Neuronal stem cell (in vitro differentiated cells): ENCODE measurements at regions not wholly inside any gene's neighbourhood (a gene's known extent, or its start where the extent isn't known, plus 50 kb on each side); places are given as distances from the start of the nearest gene placed in this dataset.
"Not testable (repeated sequence)": the region's sequence is repeated elsewhere in the genome, so short reads cannot be mapped to it uniquely, and the experiment has no call there.

Experiments used
- DNase-seq: peaks from one replicate; pipeline ENCODE4 v3.0.0-alpha.2; 2013; ENCODE audit warnings: low spot score
- H2AFZ ChIP-seq: one replicate; pipeline ENCODE4 v1.6.1; 2013; ENCODE audit warnings: mild to moderate bottlenecking, low read length, inconsistent platforms
- H2AK5ac ChIP-seq: 2 replicates; pipeline ENCODE4 v1.6.1; 2013; ENCODE audit warnings: low read depth, mild to moderate bottlenecking, inconsistent platforms, low read length, moderate library complexity, mixed read lengths
- H2BK120ac ChIP-seq: 2 replicates; pipeline ENCODE4 v1.6.1; 2013; ENCODE audit warnings: low read depth, mild to moderate bottlenecking, inconsistent platforms, low read length, moderate library complexity, mixed read lengths
- H2BK12ac ChIP-seq: one replicate; pipeline ENCODE4 v1.6.1; 2013; ENCODE audit warnings: low read length, inconsistent platforms
- H2BK15ac ChIP-seq: 2 replicates; pipeline ENCODE4 v1.6.1; 2013; ENCODE audit warnings: mild to moderate bottlenecking, low read length, inconsistent platforms, mixed read lengths
- H2BK5ac ChIP-seq: one replicate; pipeline ENCODE4 v1.6.1; 2013; ENCODE audit warnings: inconsistent platforms, mild to moderate bottlenecking, low read length, moderate library complexity
- H3K14ac ChIP-seq: one replicate; pipeline ENCODE4 v1.6.1; 2013; ENCODE audit warnings: low read length, inconsistent platforms
- H3K18ac ChIP-seq: 2 replicates; pipeline ENCODE4 v1.6.1; 2013; ENCODE audit warnings: low read length, inconsistent platforms
- H3K23ac ChIP-seq: 2 replicates; pipeline ENCODE4 v1.6.1; 2013; ENCODE audit warnings: low read depth, mild to moderate bottlenecking, mixed read lengths, low read length, inconsistent platforms; ENCODE audit not compliant: poor library complexity
- H3K27ac ChIP-seq: replicated peaks from 3 replicates; pipeline ENCODE4 v1.5.1; 2013; ENCODE audit warnings: low read length, inconsistent platforms
- H3K27me3 ChIP-seq, 3 experiments: 2 replicates each; pipeline ENCODE4 v1.6.1; 2013; ENCODE audit warnings: low read length in 3 of 3, mild to moderate bottlenecking in 2 of 3, inconsistent platforms in 1 of 3, low read depth in 1 of 3, mixed read lengths in 1 of 3, moderate library complexity in 1 of 3; ENCODE audit not compliant: control insufficient read depth in 3 of 3, insufficient read depth in 3 of 3
- H3K36me3 ChIP-seq, 2 donors: replicated peaks in 1 of 2; 2 replicates each; pipeline ENCODE4 v1.6.1; 2013; ENCODE audit warnings: low read length in 2 of 2; ENCODE audit not compliant: control insufficient read depth in 2 of 2, insufficient read depth in 2 of 2
- H3K4ac ChIP-seq: 2 replicates; pipeline ENCODE4 v1.6.1; 2013; ENCODE audit warnings: inconsistent platforms, mild to moderate bottlenecking, low read length, moderate library complexity
- H3K4me1 ChIP-seq, 2 donors: 1 replicate in 1 of 2; 2 replicates in 1 of 2; pipeline ENCODE4 v1.6.1; 2013; ENCODE audit warnings: low read length in 2 of 2, low read depth in 1 of 2; ENCODE audit not compliant: control insufficient read depth in 2 of 2, insufficient read depth in 1 of 2
- H3K4me2 ChIP-seq: one replicate; pipeline ENCODE4 v1.6.1; 2013; ENCODE audit warnings: mild to moderate bottlenecking, low read length, inconsistent platforms; ENCODE audit not compliant: insufficient read depth, poor library complexity, severe bottlenecking
- H3K4me3 ChIP-seq, 2 donors: 2 replicates each; pipeline ENCODE4 v1.5.1; 2013; ENCODE audit warnings: low read length in 2 of 2, mild to moderate bottlenecking in 2 of 2, inconsistent platforms in 1 of 2, moderate library complexity in 1 of 2
- H3K79me1 ChIP-seq: one replicate; pipeline ENCODE4 v1.6.1; 2013; ENCODE audit warnings: low read depth, mild to moderate bottlenecking, inconsistent platforms, low read length, moderate library complexity
- H3K9ac ChIP-seq: one replicate; pipeline ENCODE4 v1.6.1; 2013; ENCODE audit warnings: mild to moderate bottlenecking, low read depth, low read length, inconsistent platforms; ENCODE audit not compliant: poor library complexity
- H3K9me3 ChIP-seq, 2 donors: replicated peaks in 1 of 2; 2 replicates each; pipeline versions ENCODE3 to v1.6.1; 2013; ENCODE audit warnings: low read length in 2 of 2, mild to moderate bottlenecking in 2 of 2, inconsistent platforms in 1 of 2, low read depth in 1 of 2, mixed read lengths in 1 of 2, moderate library complexity in 1 of 2; ENCODE audit not compliant: control insufficient read depth in 2 of 2, insufficient read depth in 1 of 2
- H4K8ac ChIP-seq: one replicate; pipeline ENCODE4 v1.6.1; 2013; ENCODE audit warnings: low read depth, mild to moderate bottlenecking, inconsistent platforms, low read length, moderate library complexity
- H4K91ac ChIP-seq: one replicate; pipeline ENCODE4 v1.6.1; 2013; ENCODE audit warnings: low read length, low read depth, mild to moderate bottlenecking, inconsistent platforms; ENCODE audit not compliant: poor library complexity
- WGBS, 2 donors: extraction: QIAGEN DNeasy Blood & Tissue Kit; methylation state at CpG; one replicate each; pipeline ENCODE4 v1.1.7; 2013; ENCODE audit warnings: missing lambda C conversion rate in 2 of 2, mixed read lengths in 1 of 2; ENCODE audit not compliant: insufficient read length in 2 of 2, insufficient replicate concordance in 1 of 2; ENCODE audit errors: extremely low coverage in 2 of 2; 5-methylcytosine and 5-hydroxymethylcytosine counted together

DNA sequence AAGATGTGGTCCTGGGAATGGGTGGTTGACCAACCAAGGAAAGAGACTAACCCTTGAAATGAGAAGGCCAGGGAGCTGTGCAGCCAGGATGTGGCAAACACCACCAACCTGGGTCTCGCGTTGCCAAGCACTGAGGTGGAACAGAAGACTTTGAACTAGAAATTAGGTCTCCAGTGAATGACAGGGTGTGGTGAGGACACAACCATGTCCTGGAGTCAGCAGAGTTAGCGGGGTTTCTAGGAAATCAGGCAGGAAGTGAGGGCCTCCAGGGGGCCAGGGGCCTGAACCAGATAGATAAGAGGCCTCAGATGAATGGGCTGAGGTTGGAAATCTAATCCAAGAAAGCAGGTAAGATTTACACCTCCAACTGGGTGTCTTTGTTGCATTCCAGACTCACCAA, 353.3 kb upstream of the ARID1B start:
- Histone ChIP-seq H3K4ac (no peak overlapping the region), H3K4me1 (no peaks in the 10 kb centered on the region), H2BK15ac (no peak overlapping the region), H3K4me2 (no peak overlapping the region), H3K27me3 (no peaks in the 10 kb centered on the region), H3K4me3 (no peak overlapping the region), H2AFZ (no peak overlapping the region), H3K9ac (no peak overlapping the region), H3K27ac (no peak overlapping the region), H4K8ac (no peak overlapping the region), H2BK12ac (no peak overlapping the region), H2BK120ac (no peak overlapping the region), H3K14ac (no peak overlapping the region), H2BK5ac (no peak overlapping the region), H3K36me3 (no peaks in the 10 kb centered on the region), H4K91ac (no peak overlapping the region), H2AK5ac (no peak overlapping the region), H3K79me1 (no peaks in the 10 kb centered on the region), H3K18ac (no peak overlapping the region), H3K9me3 (no peaks in the 10 kb centered on the region), H3K23ac (no peak overlapping the region)
- WGBS, 2 donors = no CpG with 5 or more reads among the region's 3 CpGs
- no peak for DNase-seq

DNA sequence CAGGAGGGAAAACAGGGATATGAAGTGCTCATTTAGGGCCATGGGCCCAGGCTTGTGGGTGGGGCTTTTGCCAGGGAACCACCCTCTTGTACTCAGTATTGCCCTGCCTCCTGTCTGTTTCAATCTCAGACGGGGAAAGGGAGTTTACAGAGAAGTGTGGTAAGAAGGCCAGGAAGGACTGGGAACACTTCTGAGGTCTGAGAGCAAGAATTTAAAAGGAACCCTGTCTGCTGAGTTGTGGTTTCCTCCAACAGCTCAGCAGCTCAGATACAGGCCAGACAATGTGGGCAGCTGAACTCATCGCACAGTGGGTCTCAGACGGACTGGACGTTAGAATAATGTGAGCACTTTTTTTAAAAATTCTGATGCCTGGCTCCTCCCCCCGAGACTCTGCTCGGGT, 354.1 kb upstream of the ARID1B start:
- Histone ChIP-seq H3K79me1 (no peaks in the 10 kb centered on the region), H3K23ac (no peak overlapping the region), H3K14ac (no peak overlapping the region), H3K9ac (no peak overlapping the region), H3K9me3 (no peaks in the 10 kb centered on the region), H3K4ac (no peak overlapping the region), H2AK5ac (no peak overlapping the region), H4K8ac (no peak overlapping the region), H3K36me3 (no peaks in the 10 kb centered on the region), H3K18ac (no peak overlapping the region), H2BK5ac (no peak overlapping the region), H3K27ac (no peak overlapping the region), H3K4me3 (no peak overlapping the region), H4K91ac (no peak overlapping the region), H3K4me2 (no peak overlapping the region), H3K27me3 (no peaks in the 10 kb centered on the region), H2AFZ (no peak overlapping the region), H2BK12ac (no peak overlapping the region), H3K4me1 (no peaks in the 10 kb centered on the region), H2BK120ac (no peak overlapping the region), H2BK15ac (no peak overlapping the region)
- DNase-seq = no peak
- WGBS, 2 donors = no CpG with 5 or more reads among the region's 6 CpGs

DNA sequence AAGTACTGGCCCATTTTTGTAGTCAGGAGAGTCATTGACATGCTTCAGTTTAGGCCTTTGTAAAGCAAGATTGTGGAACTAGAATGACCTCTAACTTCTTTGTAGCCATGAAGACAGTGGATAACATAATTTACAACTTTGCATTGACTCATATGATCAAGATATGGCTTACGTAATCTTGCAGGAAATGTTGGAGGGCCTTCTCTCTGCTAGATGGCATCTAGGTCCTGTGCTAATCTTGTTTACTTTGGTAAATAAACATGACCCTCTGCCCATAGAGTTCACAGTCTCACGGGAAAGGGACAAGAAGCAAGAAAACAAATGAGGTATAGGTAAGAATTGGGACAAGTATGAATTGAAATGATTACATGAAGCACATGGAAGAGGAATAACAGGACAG, 355.2 kb upstream of the ARID1B start:
- Histone ChIP-seq H4K8ac (no peak overlapping the region), H4K91ac (no peak overlapping the region), H2BK5ac (no peak overlapping the region), H3K18ac (no peak overlapping the region), H2AK5ac (no peak overlapping the region), H2BK12ac (no peak overlapping the region), H3K9me3 (no peaks in the 10 kb centered on the region), H3K4ac (no peak overlapping the region), H2AFZ (no peak overlapping the region), H3K79me1 (no peaks in the 10 kb centered on the region), H2BK120ac (no peak overlapping the region), H3K4me2 (no peak overlapping the region), H3K36me3 (no peaks in the 10 kb centered on the region), H3K4me3 (no peak overlapping the region), H3K4me1 (no peaks in the 10 kb centered on the region), H3K27ac (no peak overlapping the region), H3K23ac (no peak overlapping the region), H2BK15ac (no peak overlapping the region), H3K14ac (no peak overlapping the region), H3K9ac (no peak overlapping the region), H3K27me3 (no peaks in the 10 kb centered on the region)
- WGBS, 2 donors = no CpG with 5 or more reads among the region's 2 CpGs
- DNase-seq = no peak

DNA sequence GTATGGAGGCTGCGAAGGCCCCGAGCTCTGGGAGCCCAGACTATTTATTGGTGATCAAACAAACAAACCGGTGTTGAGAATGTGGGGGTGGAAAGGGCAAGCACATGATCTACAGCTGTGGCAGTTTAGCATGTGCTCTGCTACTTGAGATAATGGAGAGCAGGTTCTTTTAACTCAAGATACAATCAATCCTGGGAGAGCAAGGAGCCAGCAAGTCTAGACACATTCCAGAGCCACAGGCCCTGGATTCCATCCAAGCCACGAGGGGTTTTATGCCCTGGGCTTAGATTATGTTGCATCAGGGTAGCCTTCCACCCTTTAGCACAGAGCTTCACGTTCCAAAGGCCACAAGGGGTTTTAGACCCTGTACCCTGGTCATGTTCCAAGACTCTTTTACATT, 355.9 kb upstream of the ARID1B start:
- not testable (repeated sequence) for H2BK120ac ChIP-seq, H3K79me1 ChIP-seq, H3K27me3 ChIP-seq, H3K4me3 ChIP-seq, H3K9me3 ChIP-seq, H4K91ac ChIP-seq, H3K4ac ChIP-seq, H3K36me3 ChIP-seq, H2AFZ ChIP-seq, H3K9ac ChIP-seq, H3K23ac ChIP-seq, H3K4me2 ChIP-seq, H4K8ac ChIP-seq, H2AK5ac ChIP-seq, H2BK5ac ChIP-seq, H3K14ac ChIP-seq, H2BK15ac ChIP-seq, H3K18ac ChIP-seq, H3K4me1 ChIP-seq, DNase-seq, H2BK12ac ChIP-seq, H3K27ac ChIP-seq
- no CpG with 5 or more reads among the region's 5 CpGs for WGBS, 2 donors
